ENCODE measurements at regions not wholly inside any gene's neighbourhood (a gene's known extent, or its start where the extent isn't known, plus 50 kb on each side); places are given as distances from the start of the nearest gene placed in this dataset.

GRCh38 chr2:56077359-56077915, 106.4 kb upstream of the CCDC85A start:
- Histone ChIP-seq H3K27ac (ENCODE audit: control insufficient read depth, insufficient read depth) (no peak overlapping the region), H4K20me1 (ENCODE audit: control insufficient read depth, insufficient read depth) (no peaks in the 10 kb centered on the region), H3K9ac (ENCODE audit: control insufficient read depth, insufficient read depth, low read length) (no peak overlapping the region), H2AFZ (ENCODE audit: control insufficient read depth, low read depth, low read length) (no peak overlapping the region), H3K4me2 (ENCODE audit: control insufficient read depth, insufficient read depth) (no peak overlapping the region), H3K79me2 (ENCODE audit: control insufficient read depth, insufficient read depth, low read length) (no peaks in the 10 kb centered on the region), H3K36me3 (ENCODE audit: control insufficient read depth in 2 of 2, insufficient read depth in 2 of 2, low read length in 1 of 2) (no peaks in the 10 kb centered on the region), H3K4me3 (no peak overlapping the region), H3K27me3 (replicated peaks in 1 of 2; ENCODE audit: control insufficient read depth in 2 of 2, insufficient read depth in 2 of 2, low read length in 1 of 2) (no peaks in the 10 kb centered on the region), H3K9me3 (replicated peaks; ENCODE audit: control insufficient read depth, insufficient read depth, low read length) (no peaks in the 10 kb centered on the region), H3K4me1 (ENCODE audit: control insufficient read depth, insufficient read depth, low read length) (no peaks in the 10 kb centered on the region)
- TF ChIP-seq MTA3 (IDR thresholded peaks at IDR 0.05; ENCODE audit: borderline replicate concordance, low read length): no peak
- TF ChIP-seq SMC3 (IDR thresholded peaks at IDR 0.05; ENCODE audit: borderline replicate concordance, low read length): peak; percentile 42; the same call in 1 of the 2 replicates
- TF ChIP-seq CTCF (IDR thresholded peaks at IDR 0.05 in 2 of 3, conservative IDR thresholded peaks at IDR 0.05 in 1 of 3; ENCODE audit: control insufficient read depth in 2 of 3, extremely low read depth in 1 of 3, insufficient read depth in 1 of 3, low read depth in 3 of 3, low read length in 3 of 3): peak; percentile 27 to 42 (median 39); a peak in 4 of 6 replicates
- TF ChIP-seq RAD21 (IDR thresholded peaks at IDR 0.05; ENCODE audit: insufficient read depth, low read depth, low read length): peak; percentile 29
- no peak for TF ChIP-seq RAD51 (IDR thresholded peaks at IDR 0.05)
- no peak for TF ChIP-seq TCF12 (IDR thresholded peaks at IDR 0.05; ENCODE audit: low read depth, low read length)
- SMC1A ChIA-PET (ENCODE audit: uncharacterized antibody, unreplicated experiment): no interaction called here
- POLR2A ChIA-PET: no interaction called here
- BruUV-seq (replicated peaks): no TSS peak
- DNase-seq (ENCODE audit: low read depth, low spot score) (no peak), FAIRE-seq (no peak), ATAC-seq (no peak)
- intact Hi-C loops (cut with micrococcal nuclease; ENCODE audit: unreplicated experiment) (loop anchor here (1.0 kb wide), 1 partner anchor 55 kb away; no protein-coding TSS in a partner anchor), in situ Hi-C loops (cut with MboI) (no loop called here)
- CTCF ChIA-PET: interaction anchor here (0.6 to 1.0 kb wide), 2 partner anchors 47 to 67 kb away, joined by 3 read pairs; no protein-coding TSS in a partner anchor
- 43% methylated on average over 6 of the region's 6 CpGs for WGBS (ENCODE audit: insufficient coverage, insufficient replicate concordance, low lambda C conversion rate, missing lambda C conversion rate)
- RAD21 ChIA-PET (ENCODE audit: unreplicated experiment): no interaction called here

Measured in GM12878 (cell line).